ENCODE measurements at regions not wholly inside any gene's neighbourhood (a gene's known extent, or its start where the extent isn't known, plus 50 kb on each side); places are given as distances from the start of the nearest gene placed in this dataset.

GRCh38 chr22:34847072-34847471, 218.9 kb upstream of the ISX start:
- no peak for DNase-seq

GRCh38 chr22:34849965-34850364, 216.0 kb upstream of the ISX start:
- no peak for DNase-seq

GRCh38 chr22:34851918-34852662, 213.9 kb upstream of the ISX start:
- no peak for DNase-seq

GRCh38 chr22:34855471-34855870, 210.5 kb upstream of the ISX start:
- no peak for DNase-seq

- no peak for DNase-seq
Measured at GRCh38 chr22:34858066-34858465, 207.9 kb upstream of the ISX start.

GRCh38 chr22:34861787-34862186, 204.2 kb upstream of the ISX start:
- no peak for DNase-seq

- no peak for DNase-seq
Measured at GRCh38 chr22:34866081-34866480, 199.9 kb upstream of the ISX start.

GRCh38 chr22:34866495-34867131, 199.3 kb upstream of the ISX start:
- no peak for DNase-seq

GRCh38 chr22:34877506-34877905, 188.5 kb upstream of the ISX start:
- no peak for DNase-seq

GRCh38 chr22:34878171-34878570, 187.8 kb upstream of the ISX start:
- no peak for DNase-seq

GRCh38 chr22:34879001-34879400, 187.0 kb upstream of the ISX start:
- DNase-seq = no peak

GRCh38 chr22:34880662-34881061, 185.3 kb upstream of the ISX start:
- no peak for DNase-seq

- no peak for DNase-seq
Measured at GRCh38 chr22:34881453-34881852, 184.5 kb upstream of the ISX start.

GRCh38 chr22:34885852-34886251, 180.1 kb upstream of the ISX start:
- no peak for DNase-seq

GRCh38 chr22:34886391-34886790, 179.6 kb upstream of the ISX start:
- DNase-seq = no peak

- DNase-seq = no peak
Measured at GRCh38 chr22:34886812-34887211, 179.1 kb upstream of the ISX start.

- no peak for DNase-seq
Measured at GRCh38 chr22:34897126-34897525, 168.8 kb upstream of the ISX start.

- DNase-seq = no peak
Measured at GRCh38 chr22:34902335-34902734, 163.6 kb upstream of the ISX start.

- DNase-seq = no peak
Measured at GRCh38 chr22:34903416-34903815, 162.5 kb upstream of the ISX start.

- no peak for DNase-seq
Measured at GRCh38 chr22:34904486-34904885, 161.5 kb upstream of the ISX start.

- no peak for DNase-seq
Measured at GRCh38 chr22:34913826-34914225, 152.1 kb upstream of the ISX start.

GRCh38 chr22:34914846-34915245, 151.1 kb upstream of the ISX start:
- no peak for DNase-seq

GRCh38 chr22:34917239-34917638, 148.7 kb upstream of the ISX start:
- DNase-seq = no peak

GRCh38 chr22:34931026-34931425, 134.9 kb upstream of the ISX start:
- DNase-seq = no peak

- no peak for DNase-seq
Measured at GRCh38 chr22:34934261-34934660, 131.7 kb upstream of the ISX start.
